HG03457 (cell line): ENCODE measurements at regions not wholly inside any gene's neighbourhood (a gene's known extent, or its start where the extent isn't known, plus 50 kb on each side); places are given as distances from the start of the nearest gene placed in this dataset.

Experiments used
- ATAC-seq: cut with Tn5 transposase; IDR thresholded peaks from one replicate; pipeline ENCODE4 v1.9.1; 2021; ENCODE audit warnings: moderate number of reproducible peaks; ENCODE audit not compliant: unreplicated experiment

- no peak for ATAC-seq
Measured at GRCh38 chr2:217691920-217692666, 310.7 kb downstream of the TNS1 start.

GRCh38 chr2:217691516-217691915 is 311.3 kb downstream of the TNS1 start:
- ATAC-seq: no peak

DNA sequence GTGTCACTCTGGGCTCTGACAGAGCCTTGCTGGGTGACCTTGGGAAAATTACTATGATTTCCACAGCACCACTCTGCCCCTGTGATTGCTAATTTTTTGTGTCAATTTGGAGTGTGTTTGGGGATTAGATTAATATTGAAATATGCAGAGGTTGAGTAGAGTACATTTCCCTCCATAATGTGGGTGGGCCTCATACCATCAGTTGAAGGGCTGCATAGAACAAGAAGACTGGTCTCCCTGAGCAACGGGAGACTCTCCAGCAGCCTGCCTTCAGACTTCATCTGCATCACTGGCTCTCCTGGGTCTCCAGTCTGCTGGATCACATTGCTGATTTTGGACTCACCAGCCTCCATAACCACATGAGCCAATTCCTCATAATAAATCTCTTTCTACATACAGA is 313.7 kb downstream of the TNS1 start:
- ATAC-seq: no peak

DNA sequence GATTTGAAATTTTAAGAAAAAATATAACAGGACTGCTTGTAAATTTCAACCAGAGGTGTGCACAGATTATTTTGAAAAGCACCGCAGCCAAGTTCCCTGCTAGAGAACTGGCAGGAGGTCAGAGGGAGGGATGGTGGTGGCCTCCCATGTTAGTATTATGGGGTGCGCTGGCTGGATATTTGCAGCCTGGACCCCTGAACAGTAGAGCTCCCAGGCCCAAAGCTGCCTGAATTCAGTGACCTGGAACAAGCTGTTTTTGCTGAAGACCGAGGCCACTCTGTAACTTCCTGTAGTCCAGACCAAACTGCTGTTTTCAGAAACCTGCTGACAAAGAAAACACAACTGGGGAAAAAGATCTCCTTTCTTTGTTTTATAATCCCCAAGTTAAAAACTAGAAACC is 314.3 kb downstream of the TNS1 start:
- ATAC-seq: no peak

GRCh38 chr2:217687771-217688170 is 315.0 kb downstream of the TNS1 start:
- no peak for ATAC-seq

- no peak for ATAC-seq
Measured at GRCh38 chr2:217685255-217685605, 317.6 kb downstream of the TNS1 start.

GRCh38 chr2:217684431-217685254 is 318.2 kb downstream of the TNS1 start:
- no peak for ATAC-seq

- no peak for ATAC-seq
Measured at GRCh38 chr2:217683106-217683870, 319.5 kb downstream of the TNS1 start.

GRCh38 chr2:217681791-217682190 is 321.0 kb downstream of the TNS1 start:
- ATAC-seq: no peak

DNA sequence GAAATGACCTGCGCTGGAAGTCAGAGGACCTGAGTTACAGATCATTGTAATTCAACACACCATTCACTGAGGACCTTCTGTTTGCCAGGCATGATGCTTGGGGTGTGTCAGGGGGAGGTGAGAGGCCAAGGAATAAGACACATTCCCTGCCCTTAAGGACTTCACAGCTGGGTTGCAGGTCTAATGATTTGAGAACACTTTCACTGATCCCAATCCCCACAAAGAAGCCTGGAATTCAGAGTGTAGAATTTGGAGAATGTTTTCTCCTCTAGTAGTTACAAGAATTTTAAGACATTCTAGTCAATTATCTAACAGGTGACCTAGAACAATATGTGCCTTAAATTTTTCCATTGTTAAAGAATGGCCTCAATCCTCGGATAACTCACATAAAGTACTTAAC is 322.4 kb downstream of the TNS1 start:
- no peak for ATAC-seq

DNA sequence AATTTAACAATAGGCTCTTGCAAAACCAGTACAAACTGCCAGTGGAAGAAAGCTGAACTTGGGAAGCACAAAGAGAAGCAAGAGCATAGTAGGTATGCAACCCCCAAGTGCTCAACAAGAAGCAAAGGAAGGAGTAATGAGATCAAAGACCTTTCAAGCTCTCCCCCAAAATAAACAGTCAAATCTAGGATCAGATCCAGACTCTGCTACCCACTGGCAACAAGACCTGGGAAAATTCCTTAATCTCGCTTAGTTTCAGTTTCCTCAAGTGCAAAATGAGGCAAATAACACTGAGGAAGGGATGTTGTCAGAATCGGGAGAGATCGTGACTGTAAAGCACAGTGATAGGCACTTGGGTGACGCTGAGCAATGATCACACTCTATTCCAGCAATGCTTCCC is 329.2 kb downstream of the TNS1 start:
- no peak for ATAC-seq

- ATAC-seq: no peak
Measured at GRCh38 chr2:217672472-217672871, 330.3 kb downstream of the TNS1 start.

- no peak for ATAC-seq
Measured at GRCh38 chr2:217671871-217672270, 330.9 kb downstream of the TNS1 start.

DNA sequence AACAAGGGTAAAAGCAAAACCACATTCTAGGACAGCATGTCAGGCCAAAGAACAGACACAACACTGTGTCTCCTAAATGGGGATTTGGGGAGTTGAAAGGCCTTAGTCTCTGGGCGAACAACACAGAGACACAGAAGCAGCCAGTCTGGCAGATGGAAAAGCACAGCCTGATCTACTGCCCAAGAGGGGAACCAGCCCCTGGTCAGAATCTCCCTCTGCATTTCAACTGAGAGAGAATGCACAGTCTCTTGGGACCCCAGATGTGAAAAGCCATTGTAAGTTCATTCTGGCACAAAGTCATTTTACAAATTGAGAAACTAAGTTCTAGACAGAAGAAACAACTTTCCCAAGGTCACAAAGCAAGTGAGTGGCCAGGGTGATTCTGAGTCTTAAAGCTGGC is 331.7 kb downstream of the TNS1 start:
- no peak for ATAC-seq

DNA sequence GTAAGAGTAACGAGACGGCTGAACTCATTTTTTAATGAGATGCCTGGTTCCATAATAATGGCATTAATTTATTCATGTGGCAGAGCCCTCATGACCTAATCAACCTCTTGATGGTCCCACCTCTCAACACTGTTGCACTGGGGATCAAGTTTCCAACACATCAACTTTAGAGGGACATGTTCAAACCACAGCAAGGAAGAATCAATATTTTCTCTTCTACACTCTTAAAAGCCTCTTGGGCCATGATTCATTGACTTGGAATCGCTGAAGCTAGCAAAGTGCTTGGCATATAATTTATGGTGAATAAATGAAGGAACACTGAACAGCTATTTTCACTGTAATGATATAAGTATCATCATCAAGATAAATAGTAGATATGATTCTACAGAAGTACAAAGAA is 333.0 kb downstream of the TNS1 start:
- no peak for ATAC-seq

DNA sequence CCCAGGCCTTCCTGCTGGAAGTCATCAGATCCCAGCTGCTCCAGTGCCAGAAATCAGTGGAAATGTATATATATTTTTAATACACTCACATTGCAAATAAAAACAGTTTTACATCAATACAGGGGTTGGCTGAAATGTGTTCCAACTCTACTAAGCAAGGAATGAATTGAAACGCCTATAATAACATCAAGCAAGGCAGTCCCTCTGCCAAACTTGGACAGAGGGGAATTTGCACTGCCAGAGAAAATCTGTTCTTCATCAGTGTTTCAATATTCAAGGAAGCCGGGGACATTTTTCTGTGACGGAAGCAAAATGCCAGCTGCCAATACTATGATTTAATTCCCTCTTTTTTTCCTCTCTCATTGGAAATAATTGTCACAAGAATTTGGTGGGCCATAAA is 335.3 kb downstream of the TNS1 start:
- no peak for ATAC-seq

GRCh38 chr2:217667035-217667434 is 335.8 kb downstream of the TNS1 start:
- ATAC-seq: no peak

DNA sequence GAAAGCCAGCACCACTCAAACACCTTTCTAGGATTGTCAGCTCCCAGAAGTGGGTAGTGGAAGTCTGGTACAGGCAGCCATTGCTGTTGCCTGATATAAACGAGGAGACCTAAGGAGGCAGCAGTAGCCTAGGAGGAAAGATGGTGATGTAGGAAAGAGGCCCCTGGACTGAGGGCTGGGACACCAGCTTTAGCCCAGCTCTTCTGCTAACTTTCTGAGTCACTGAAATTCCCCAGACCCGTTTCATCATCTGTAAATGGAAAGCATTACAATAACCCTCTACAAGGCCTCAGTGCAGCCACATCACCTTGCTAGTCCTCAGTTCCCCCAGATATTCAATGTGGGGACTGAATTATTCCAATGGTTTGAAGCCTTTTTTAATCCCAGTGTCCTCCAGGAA is 336.5 kb downstream of the TNS1 start:
- ATAC-seq: no peak

- no peak for ATAC-seq
Measured at GRCh38 chr2:217664761-217665160, 338.0 kb downstream of the TNS1 start.

GRCh38 chr2:217662984-217663602 is 339.7 kb downstream of the TNS1 start:
- ATAC-seq: no peak

DNA sequence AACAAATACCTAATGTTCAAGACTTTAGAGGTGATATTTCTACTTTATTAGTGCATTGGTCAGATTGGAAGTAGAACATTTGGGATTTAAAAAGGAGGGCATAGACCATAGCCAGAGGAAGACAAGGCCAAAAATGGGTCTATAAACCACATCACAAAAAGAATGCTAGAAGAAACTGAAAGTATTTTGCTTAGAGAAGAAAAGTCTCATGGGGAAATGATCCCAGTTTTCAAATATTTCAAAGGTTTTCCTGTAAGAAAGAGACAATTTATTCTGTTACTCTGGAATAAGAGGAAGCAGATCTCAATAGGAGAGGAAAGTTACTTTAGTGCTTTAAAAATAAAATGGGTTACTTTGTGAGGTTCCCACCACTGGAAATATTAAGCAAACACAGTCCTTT is 341.4 kb downstream of the TNS1 start:
- no peak for ATAC-seq
